ENCODE measurements at regions not wholly inside any gene's neighbourhood (a gene's known extent, or its start where the extent isn't known, plus 50 kb on each side); places are given as distances from the start of the nearest gene placed in this dataset.

- peaks cover 31 to 39% of the 10 kb centered on the region in 2 experiments for H3K9me3 Mint-ChIP-seq
- Histone ChIP-seq H3K79me1 (ENCODE audit: insufficient read depth, low read depth, low read length, poor library complexity, severe bottlenecking) (no peaks in the 10 kb centered on the region), H4K20me1 (ENCODE audit: control insufficient read depth, insufficient read depth, insufficient read length) (no peaks in the 10 kb centered on the region)
Measured at GRCh38 chr2:107525406-107525805, 301.3 kb upstream of the RGPD4 start.

More at GRCh38 chr2:107525406-107525805, 301.3 kb upstream of the RGPD4 start:
- Mint-ChIP-seq H3K4me1 (no peaks in the 10 kb centered on the region), H3K36me3 (ENCODE audit: insufficient read depth in 1 of 3, low read depth in 3 of 3) (peaks cover 3 to 16% (median 9%) of the 10 kb centered on the region in 3 experiments; a peak in 5 of 7 replicates), H3K4me3 (no peak overlapping the region), H3K27me3 (ENCODE audit: low read depth) (no peaks in the 10 kb centered on the region), H3K27ac (no peak overlapping the region)
- Histone ChIP-seq H3K27ac (ENCODE audit: insufficient read length, low read depth, low read length) (no peak overlapping the region), H3K18ac (ENCODE audit: insufficient read length, low read depth, low read length) (no peak overlapping the region), H2AFZ (ENCODE audit: low read length) (no peak overlapping the region), H3K23me2 (ENCODE audit: insufficient read length, low read depth, low read length, poor library complexity, severe bottlenecking) (no peaks in the 10 kb centered on the region), H2BK15ac (ENCODE audit: low read depth, low read length) (no peak overlapping the region), H4K5ac (ENCODE audit: insufficient read length, low read depth, low read length) (no peak overlapping the region), H3K27me3 (ENCODE audit: insufficient read depth, low read length) (no peaks in the 10 kb centered on the region), H3K56ac (ENCODE audit: insufficient read length, low read depth, low read length) (no peak overlapping the region), H4K8ac (replicated peaks; ENCODE audit: insufficient read length, low read depth, low read length) (no peak overlapping the region), H3K9ac (ENCODE audit: extremely low read depth, insufficient read length, low read length) (no peak overlapping the region), H3T11ph (ENCODE audit: low read length) (no peak overlapping the region), H2BK12ac (ENCODE audit: insufficient read length, low read depth, low read length) (no peak overlapping the region), H4K91ac (ENCODE audit: insufficient read length, low read depth, low read length) (no peak overlapping the region), H3K4ac (ENCODE audit: low read depth, low read length) (no peak overlapping the region), H3K79me2 (ENCODE audit: insufficient read depth, low read length) (no peaks in the 10 kb centered on the region), H3K14ac (ENCODE audit: insufficient read depth, low read length) (no peak overlapping the region), H2AK5ac (ENCODE audit: insufficient read length, low read length) (no peak overlapping the region), H2BK5ac (ENCODE audit: insufficient read length, low read length) (no peak overlapping the region), H3K9me3 (ENCODE audit: control insufficient read depth, low read depth, low read length) (no peaks in the 10 kb centered on the region), H3K4me1 (ENCODE audit: insufficient read depth, low read length) (no peaks in the 10 kb centered on the region), H3K23ac (ENCODE audit: insufficient read length, low read depth, low read length) (no peak overlapping the region), H2BK20ac (ENCODE audit: low read depth, low read length, poor library complexity, severe bottlenecking) (no peak overlapping the region), H3K4me2 (ENCODE audit: insufficient read depth, insufficient read length, low read length) (no peak overlapping the region), H2BK120ac (ENCODE audit: low read depth, low read length, poor library complexity, severe bottlenecking) (no peak overlapping the region)
- WGBS (ENCODE audit: extremely low coverage, insufficient read length, low lambda C conversion rate) = no CpG with 5 or more reads among the region's 1 CpG
- DNase-seq = no peak
- TF ChIP-seq CTCF (conservative IDR thresholded peaks at IDR 0.05) = no peak

Measured in H9 (cell line).